ENCODE measurements at regions not wholly inside any gene's neighbourhood (a gene's known extent, or its start where the extent isn't known, plus 50 kb on each side); places are given as distances from the start of the nearest gene placed in this dataset.

DNA sequence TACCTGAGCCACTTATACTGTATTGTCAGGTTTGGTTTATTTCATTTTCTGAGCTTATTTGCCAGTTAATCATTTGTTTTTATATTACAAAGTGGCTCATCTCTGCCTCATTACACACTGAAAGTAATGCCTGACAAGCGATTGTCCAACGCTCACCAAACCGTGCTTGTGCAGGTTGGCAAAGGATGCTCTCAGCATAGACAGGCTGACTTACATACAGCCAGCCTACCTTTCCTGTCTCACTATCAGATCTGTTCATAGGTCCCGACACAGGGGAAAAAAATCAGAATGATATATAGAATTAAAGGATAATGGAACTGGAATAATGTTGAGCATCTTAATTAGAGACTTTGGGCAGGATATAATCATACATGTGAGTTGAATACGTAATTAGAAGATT is 739.7 kb upstream of the RIOK2 start (continued):
- TF ChIP-seq NRF1 (IDR thresholded peaks at IDR 0.05; ENCODE audit: low read depth, low read length) (no peak), SAP30 (IDR thresholded peaks at IDR 0.05; ENCODE audit: insufficient read depth, insufficient replicate concordance, low read length) (no peak), RFX5 (IDR thresholded peaks at IDR 0.05; ENCODE audit: borderline replicate concordance, low read depth, low read length) (no peak), NANOG (IDR thresholded peaks at IDR 0.05; ENCODE audit: insufficient read depth, low read depth, low read length, poor library complexity, severe bottlenecking) (no peak), RXRA (IDR thresholded peaks at IDR 0.05; ENCODE audit: insufficient read depth, low read depth, low read length) (no peak), SIX5 (IDR thresholded peaks at IDR 0.05; ENCODE audit: low read depth, low read length) (no peak), SIRT6 (IDR thresholded peaks at IDR 0.05; ENCODE audit: low read length) (no peak)

Data from H1 (cell line).